DOHH2 (cell line): ENCODE measurements at regions not wholly inside any gene's neighbourhood (a gene's known extent, or its start where the extent isn't known, plus 50 kb on each side); places are given as distances from the start of the nearest gene placed in this dataset.

ENCODE experiments used
- H3F3A ChIP-seq: fragments of 200-600 bp; sonication (generic), shearing (Covaris generic); 2 replicates; pipeline ENCODE4 v1.6.0; 2016; ENCODE audit warnings: antibody characterized with exemption, mild to moderate bottlenecking; ENCODE audit not compliant: control insufficient read depth, insufficient read depth
- H3K27ac ChIP-seq: fragments of 200-600 bp; sonication (generic); 2 replicates; pipeline ENCODE4 v1.5.1; 2014; ENCODE audit warnings: low read depth, mild to moderate bottlenecking, low read length, moderate library complexity
- H3K27me3 ChIP-seq: fragments of 200-600 bp; sonication (generic); 2 replicates; pipeline ENCODE4 v1.6.1; 2014; ENCODE audit warnings: mild to moderate bottlenecking, low read length, mixed read lengths; ENCODE audit not compliant: control insufficient read depth
- H3K36me3 ChIP-seq: fragments of 200-600 bp; sonication (generic); 2 replicates; pipeline ENCODE4 v1.6.1; 2014; ENCODE audit warnings: mild to moderate bottlenecking, low read length, moderate library complexity, mixed read lengths; ENCODE audit not compliant: control insufficient read depth
- H3K4me1 ChIP-seq: fragments of 200-600 bp; sonication (generic); 2 replicates; pipeline ENCODE4 v1.6.1; 2014; ENCODE audit warnings: mild to moderate bottlenecking, low read length, mixed read lengths; ENCODE audit not compliant: control insufficient read depth
- H3K4me2 ChIP-seq: fragments of 200-600 bp; sonication (generic); 2 replicates; pipeline ENCODE4 v1.6.0; 2014; ENCODE audit warnings: mild to moderate bottlenecking, low read length, moderate library complexity
- H3K4me3 ChIP-seq: fragments of 200-600 bp; sonication (generic); 2 replicates; pipeline ENCODE4 v1.5.1; 2014; ENCODE audit warnings: mild to moderate bottlenecking, low read length, mixed read lengths
- H3K79me2 ChIP-seq: fragments of 200-600 bp; sonication (generic); 2 replicates; pipeline ENCODE4 v1.6.1; 2014; ENCODE audit warnings: mild to moderate bottlenecking, low read length, mixed read lengths; ENCODE audit not compliant: control insufficient read depth
- H3K9me2 ChIP-seq: fragments of 200-600 bp; sonication (generic); replicated peaks from 2 replicates; pipeline ENCODE4 v1.6.1; 2014; ENCODE audit warnings: mild to moderate bottlenecking, low read length, mixed read lengths; ENCODE audit not compliant: control insufficient read depth
- H3K9me3 ChIP-seq: fragments of 200-600 bp; sonication (generic); 2 replicates; pipeline ENCODE4 v1.6.1; 2014; ENCODE audit warnings: antibody characterized with exemption, low read length, mixed read lengths; ENCODE audit not compliant: control insufficient read depth, insufficient read depth
- H4K20me1 ChIP-seq: fragments of 200-600 bp; sonication (generic); 2 replicates; pipeline ENCODE4 v1.6.0; 2014; ENCODE audit warnings: low read depth, mild to moderate bottlenecking, antibody characterized with exemption, low read length, moderate library complexity; ENCODE audit not compliant: control insufficient read depth, insufficient read depth
- CTCF ChIP-seq: fragments of 200-600 bp; sonication (generic); IDR thresholded peaks from one replicate; pipeline ENCODE4 v1.5.1; 2014; ENCODE audit warnings: antibody characterized with exemption, mild to moderate bottlenecking, low read depth, low read length; ENCODE audit not compliant: poor library complexity, severe bottlenecking
- EZH2phosphoT487 ChIP-seq: fragments of 200-600 bp; sonication (generic); IDR thresholded peaks from 2 replicates; pipeline ENCODE4 v1.6.1; 2017; ENCODE audit warnings: borderline replicate concordance, mild to moderate bottlenecking, antibody characterized with exemption, low read length, moderate library complexity, mixed read lengths

GRCh38 chr2:67596871-67597270, 199.7 kb downstream of the ETAA1 start:
- no peak for TF ChIP-seq EZH2phosphoT487
- TF ChIP-seq CTCF = no peak
- H3K4me1 ChIP-seq = no peaks in the 10 kb centered on the region
- no peak overlapping the region for H3K27ac ChIP-seq
- H3K9me3 ChIP-seq = no peaks in the 10 kb centered on the region
- no peaks in the 10 kb centered on the region for H3K36me3 ChIP-seq
- H3K4me3 ChIP-seq = no peak overlapping the region
- no peaks in the 10 kb centered on the region for H3F3A ChIP-seq
- no peak overlapping the region for H3K4me2 ChIP-seq
- no peaks in the 10 kb centered on the region for H4K20me1 ChIP-seq
- no peaks in the 10 kb centered on the region for H3K79me2 ChIP-seq
- no peaks in the 10 kb centered on the region for H3K27me3 ChIP-seq
- H3K9me2 ChIP-seq = no peaks in the 10 kb centered on the region

- Histone ChIP-seq H3K4me1 (no peaks in the 10 kb centered on the region), H3F3A (no peaks in the 10 kb centered on the region), H3K27me3 (no peaks in the 10 kb centered on the region), H3K9me2 (no peaks in the 10 kb centered on the region; the same call in 1 of the 2 replicates), H3K36me3 (no peaks in the 10 kb centered on the region), H3K4me3 (no peak overlapping the region), H3K9me3 (no peaks in the 10 kb centered on the region), H3K79me2 (no peaks in the 10 kb centered on the region), H3K4me2 (no peak overlapping the region), H3K27ac (no peak overlapping the region), H4K20me1 (no peaks in the 10 kb centered on the region)
- no peak for TF ChIP-seq EZH2phosphoT487
- TF ChIP-seq CTCF = no peak
These were observed 202.4 kb downstream of the ETAA1 start for GRCh38 chr2:67599561-67599960.

DNA sequence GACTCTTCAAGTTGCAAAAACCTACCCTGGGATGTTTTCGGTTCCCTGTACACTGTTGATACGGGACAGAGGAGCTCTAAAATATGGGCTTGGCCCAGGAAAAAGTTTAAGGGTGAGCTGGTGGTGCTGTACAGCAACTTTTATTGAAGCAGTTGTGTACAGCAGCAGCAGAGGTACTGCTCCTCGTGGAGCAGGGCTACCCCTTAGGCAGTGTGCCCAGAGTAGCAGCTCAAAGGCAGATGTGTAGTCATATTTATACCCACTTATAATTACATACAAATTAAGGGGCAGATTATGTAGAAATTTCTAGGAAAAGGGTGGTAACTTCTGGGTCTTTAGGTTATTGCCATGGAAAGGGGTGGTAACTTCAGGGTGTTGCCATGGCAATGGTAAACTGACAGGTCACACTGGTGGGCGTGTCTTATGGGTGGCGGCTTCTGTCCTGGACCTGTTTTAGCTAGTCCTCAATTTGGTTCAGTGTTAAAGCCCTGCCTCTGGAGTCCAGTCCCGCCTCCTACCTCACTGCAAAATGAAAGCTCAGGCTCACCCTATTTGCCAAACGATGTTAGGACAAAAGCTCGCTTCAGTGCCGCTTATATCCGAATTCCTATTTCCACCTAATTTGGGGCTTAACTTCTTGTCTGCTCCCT, 203.2 kb downstream of the ETAA1 start:
- H3K9me3 ChIP-seq = no peaks in the 10 kb centered on the region
- H3K79me2 ChIP-seq = no peaks in the 10 kb centered on the region
- H3K9me2 ChIP-seq = no peaks in the 10 kb centered on the region; the same call in 1 of the 2 replicates
- H3K4me3 ChIP-seq = no peak overlapping the region
- H3K27ac ChIP-seq = no peak overlapping the region
- no peak overlapping the region for H3K4me2 ChIP-seq
- H3K4me1 ChIP-seq = no peaks in the 10 kb centered on the region
- H4K20me1 ChIP-seq = no peaks in the 10 kb centered on the region
- H3K27me3 ChIP-seq = no peaks in the 10 kb centered on the region
- no peaks in the 10 kb centered on the region for H3F3A ChIP-seq
- no peaks in the 10 kb centered on the region for H3K36me3 ChIP-seq
- TF ChIP-seq CTCF (no peak), EZH2phosphoT487 (no peak)
